HL-60 (cell line): ENCODE measurements at regions not wholly inside any gene's neighbourhood (a gene's known extent, or its start where the extent isn't known, plus 50 kb on each side); places are given as distances from the start of the nearest gene placed in this dataset.

Source experiments
- CTCF ChIP-seq: IDR thresholded peaks from one replicate; pipeline ENCODE4 v1.5.1; 2011; ENCODE audit warnings: low read length, control low read depth, inconsistent platforms; ENCODE audit not compliant: insufficient read depth
- GABPA ChIP-seq: IDR thresholded peaks from 2 replicates; pipeline ENCODE4 v1.6.1; 2012; ENCODE audit warnings: low read depth
- POLR2AphosphoS5 ChIP-seq: IDR thresholded peaks from 2 replicates; pipeline ENCODE4 v1.6.1; 2012; ENCODE audit warnings: low read depth
- TF ChIP-seq, protein P1 (sequence below): IDR thresholded peaks from 2 replicates; pipeline ENCODE4 v1.6.1; 2012; ENCODE audit warnings: low read depth; ENCODE audit not compliant: insufficient replicate concordance

GRCh38 chr5:68565427-68565826, 349.9 kb downstream of the PIK3R1 start:
- TF ChIP-seq CTCF (no peak), POLR2AphosphoS5 (no peak), GABPA (no peak)
- TF ChIP-seq, protein P1, sequence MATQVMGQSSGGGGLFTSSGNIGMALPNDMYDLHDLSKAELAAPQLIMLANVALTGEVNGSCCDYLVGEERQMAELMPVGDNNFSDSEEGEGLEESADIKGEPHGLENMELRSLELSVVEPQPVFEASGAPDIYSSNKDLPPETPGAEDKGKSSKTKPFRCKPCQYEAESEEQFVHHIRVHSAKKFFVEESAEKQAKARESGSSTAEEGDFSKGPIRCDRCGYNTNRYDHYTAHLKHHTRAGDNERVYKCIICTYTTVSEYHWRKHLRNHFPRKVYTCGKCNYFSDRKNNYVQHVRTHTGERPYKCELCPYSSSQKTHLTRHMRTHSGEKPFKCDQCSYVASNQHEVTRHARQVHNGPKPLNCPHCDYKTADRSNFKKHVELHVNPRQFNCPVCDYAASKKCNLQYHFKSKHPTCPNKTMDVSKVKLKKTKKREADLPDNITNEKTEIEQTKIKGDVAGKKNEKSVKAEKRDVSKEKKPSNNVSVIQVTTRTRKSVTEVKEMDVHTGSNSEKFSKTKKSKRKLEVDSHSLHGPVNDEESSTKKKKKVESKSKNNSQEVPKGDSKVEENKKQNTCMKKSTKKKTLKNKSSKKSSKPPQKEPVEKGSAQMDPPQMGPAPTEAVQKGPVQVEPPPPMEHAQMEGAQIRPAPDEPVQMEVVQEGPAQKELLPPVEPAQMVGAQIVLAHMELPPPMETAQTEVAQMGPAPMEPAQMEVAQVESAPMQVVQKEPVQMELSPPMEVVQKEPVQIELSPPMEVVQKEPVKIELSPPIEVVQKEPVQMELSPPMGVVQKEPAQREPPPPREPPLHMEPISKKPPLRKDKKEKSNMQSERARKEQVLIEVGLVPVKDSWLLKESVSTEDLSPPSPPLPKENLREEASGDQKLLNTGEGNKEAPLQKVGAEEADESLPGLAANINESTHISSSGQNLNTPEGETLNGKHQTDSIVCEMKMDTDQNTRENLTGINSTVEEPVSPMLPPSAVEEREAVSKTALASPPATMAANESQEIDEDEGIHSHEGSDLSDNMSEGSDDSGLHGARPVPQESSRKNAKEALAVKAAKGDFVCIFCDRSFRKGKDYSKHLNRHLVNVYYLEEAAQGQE: no peak
